Hepatocyte (in vitro differentiated cells): ENCODE measurements at regions not wholly inside any gene's neighbourhood (a gene's known extent, or its start where the extent isn't known, plus 50 kb on each side); places are given as distances from the start of the nearest gene placed in this dataset.

ENCODE experiments used
- DNase-seq: peaks from one replicate; pipeline ENCODE4 v3.0.0-alpha.2; 2016; ENCODE audit warnings: low spot score
- H2AFZ ChIP-seq: fragments of 200-600 bp; sonication (generic); 2 replicates; pipeline ENCODE4 v1.6.0; 2016; ENCODE audit warnings: antibody characterized with exemption, mild to moderate bottlenecking
- H3K27ac ChIP-seq: fragments of 200-600 bp; sonication (generic); 2 replicates; pipeline ENCODE4 v1.5.1; 2016; ENCODE audit warnings: mild to moderate bottlenecking
- H3K27me3 ChIP-seq: fragments of 200-600 bp; sonication (generic); 2 replicates; pipeline ENCODE4 v1.6.1; 2016
- H3K36me3 ChIP-seq: fragments of 200-600 bp; sonication (generic); replicated peaks from 2 replicates; pipeline ENCODE4 v1.5.1; 2016; ENCODE audit warnings: low read depth; ENCODE audit not compliant: insufficient read depth
- H3K4me1 ChIP-seq: fragments of 200-600 bp; sonication (generic); 2 replicates; pipeline ENCODE4 v1.5.1; 2016; ENCODE audit warnings: mild to moderate bottlenecking, moderate library complexity; ENCODE audit not compliant: insufficient read depth
- H3K4me2 ChIP-seq: fragments of 200-600 bp; sonication (generic); 2 replicates; pipeline ENCODE4 v1.6.0; 2016
- H3K4me3 ChIP-seq: fragments of 200-600 bp; sonication (generic); 2 replicates; pipeline ENCODE4 v1.5.1; 2016; ENCODE audit warnings: mild to moderate bottlenecking
- H3K79me2 ChIP-seq: fragments of 200-600 bp; sonication (generic); 2 replicates; pipeline ENCODE4 v1.6.0; 2017; ENCODE audit warnings: mild to moderate bottlenecking
- H3K9me2 ChIP-seq: fragments of 200-600 bp; sonication (generic); replicated peaks from 2 replicates; pipeline ENCODE4 v1.6.0; 2017; ENCODE audit warnings: mild to moderate bottlenecking; ENCODE audit not compliant: insufficient read depth
- H3K9me3 ChIP-seq: fragments of 200-600 bp; sonication (generic); 2 replicates; pipeline ENCODE4 v1.5.1; 2016; ENCODE audit warnings: low read depth, mild to moderate bottlenecking
- H4K20me1 ChIP-seq: fragments of 200-600 bp; sonication (generic); 2 replicates; pipeline ENCODE4 v1.6.0; 2016; ENCODE audit warnings: mild to moderate bottlenecking; ENCODE audit not compliant: insufficient read depth, poor library complexity, severe bottlenecking
- EZH2 ChIP-seq: fragments of 200-600 bp; sonication (generic); IDR thresholded peaks from 2 replicates; pipeline ENCODE4 v1.6.1; 2016; ENCODE audit warnings: antibody characterized with exemption, mild to moderate bottlenecking, borderline replicate concordance
- EZH2phosphoT487 ChIP-seq: fragments of 200-600 bp; sonication (generic); IDR thresholded peaks from one replicate; pipeline ENCODE4 v1.6.1; 2018; ENCODE audit warnings: antibody characterized with exemption, mild to moderate bottlenecking, low read depth, moderate library complexity; ENCODE audit not compliant: unreplicated experiment, severe bottlenecking
- WGBS: methylation state at CpG from one replicate; pipeline ENCODE4 v1.1.6; 2016; ENCODE audit warnings: low lambda C conversion rate; ENCODE audit errors: missing lambda C conversion rate; 5-methylcytosine and 5-hydroxymethylcytosine counted together
- TF ChIP-seq, protein P1 (sequence below): fragments of 200-600 bp; sonication (generic); IDR thresholded peaks from 2 replicates; pipeline ENCODE4 v1.5.1; 2016; ENCODE audit warnings: antibody characterized with exemption, mild to moderate bottlenecking; ENCODE audit not compliant: poor library complexity

DNA sequence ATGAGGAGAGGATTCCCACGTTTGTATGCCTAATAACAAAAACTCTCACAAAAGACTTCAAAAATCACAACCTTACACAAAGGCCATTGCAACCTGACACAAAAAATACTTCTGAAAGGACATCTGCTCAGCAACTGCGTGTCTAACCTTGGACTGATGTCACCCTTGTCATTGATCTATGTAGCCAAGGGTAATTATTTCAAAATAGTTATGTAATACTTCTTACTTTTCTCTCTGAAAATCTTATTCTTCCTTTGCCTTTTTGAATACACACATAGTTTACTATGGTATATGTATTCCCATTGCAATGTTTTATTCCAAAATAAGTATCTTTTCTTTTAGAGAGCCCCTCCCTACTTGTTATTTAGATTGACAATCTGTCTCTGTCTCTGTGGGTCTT, 355.3 kb downstream of the MSX2 start:
- Histone ChIP-seq H3K27ac (no peak overlapping the region), H3K9me3 (no peaks in the 10 kb centered on the region), H4K20me1 (no peaks in the 10 kb centered on the region), H3K9me2 (no peaks in the 10 kb centered on the region), H3K27me3 (no peaks in the 10 kb centered on the region), H2AFZ (no peak overlapping the region), H3K4me2 (no peak overlapping the region), H3K4me1 (no peaks in the 10 kb centered on the region), H3K79me2 (no peaks in the 10 kb centered on the region), H3K4me3 (no peak overlapping the region), H3K36me3 (no peaks in the 10 kb centered on the region)
- WGBS, result 81% methylated on average over 2 of the region's 2 CpGs
- TF ChIP-seq EZH2phosphoT487, result no peak
- no peak for TF ChIP-seq EZH2
- TF ChIP-seq, protein P1, sequence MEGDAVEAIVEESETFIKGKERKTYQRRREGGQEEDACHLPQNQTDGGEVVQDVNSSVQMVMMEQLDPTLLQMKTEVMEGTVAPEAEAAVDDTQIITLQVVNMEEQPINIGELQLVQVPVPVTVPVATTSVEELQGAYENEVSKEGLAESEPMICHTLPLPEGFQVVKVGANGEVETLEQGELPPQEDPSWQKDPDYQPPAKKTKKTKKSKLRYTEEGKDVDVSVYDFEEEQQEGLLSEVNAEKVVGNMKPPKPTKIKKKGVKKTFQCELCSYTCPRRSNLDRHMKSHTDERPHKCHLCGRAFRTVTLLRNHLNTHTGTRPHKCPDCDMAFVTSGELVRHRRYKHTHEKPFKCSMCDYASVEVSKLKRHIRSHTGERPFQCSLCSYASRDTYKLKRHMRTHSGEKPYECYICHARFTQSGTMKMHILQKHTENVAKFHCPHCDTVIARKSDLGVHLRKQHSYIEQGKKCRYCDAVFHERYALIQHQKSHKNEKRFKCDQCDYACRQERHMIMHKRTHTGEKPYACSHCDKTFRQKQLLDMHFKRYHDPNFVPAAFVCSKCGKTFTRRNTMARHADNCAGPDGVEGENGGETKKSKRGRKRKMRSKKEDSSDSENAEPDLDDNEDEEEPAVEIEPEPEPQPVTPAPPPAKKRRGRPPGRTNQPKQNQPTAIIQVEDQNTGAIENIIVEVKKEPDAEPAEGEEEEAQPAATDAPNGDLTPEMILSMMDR, result no peak
- DNase-seq, result no peak

DNA sequence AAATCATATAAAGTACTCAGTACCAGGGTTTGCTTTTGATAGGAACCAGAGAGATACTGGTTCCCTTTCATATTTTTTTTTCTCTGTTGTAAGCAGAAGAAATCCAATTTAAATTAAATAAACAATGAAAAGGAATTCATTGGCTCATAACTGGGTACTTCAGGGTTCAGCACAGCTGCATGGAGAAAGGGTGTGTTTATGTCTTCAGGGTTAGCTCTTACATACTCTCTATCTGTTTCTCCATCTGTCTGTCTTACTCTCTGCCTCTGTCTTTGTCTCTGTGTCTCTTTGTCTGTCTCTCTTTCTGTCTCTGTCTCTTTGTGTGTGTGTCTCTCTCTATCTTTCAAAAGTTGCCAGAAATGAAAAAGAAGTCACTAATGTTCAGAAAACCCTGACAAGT, 345.9 kb downstream of the MSX2 start:
- Histone ChIP-seq H3K36me3 (no peaks in the 10 kb centered on the region), H2AFZ (no peak overlapping the region), H3K79me2 (no peaks in the 10 kb centered on the region), H3K4me2 (no peak overlapping the region), H3K4me3 (no peak overlapping the region), H3K4me1 (no peaks in the 10 kb centered on the region), H3K9me3 (no peaks in the 10 kb centered on the region), H4K20me1 (no peaks in the 10 kb centered on the region), H3K27ac (no peak overlapping the region), H3K9me2 (no peaks in the 10 kb centered on the region), H3K27me3 (no peaks in the 10 kb centered on the region)
- no peak for DNase-seq
- TF ChIP-seq EZH2 (no peak), EZH2phosphoT487 (no peak)
- TF ChIP-seq, protein P1, result no peak

DNA sequence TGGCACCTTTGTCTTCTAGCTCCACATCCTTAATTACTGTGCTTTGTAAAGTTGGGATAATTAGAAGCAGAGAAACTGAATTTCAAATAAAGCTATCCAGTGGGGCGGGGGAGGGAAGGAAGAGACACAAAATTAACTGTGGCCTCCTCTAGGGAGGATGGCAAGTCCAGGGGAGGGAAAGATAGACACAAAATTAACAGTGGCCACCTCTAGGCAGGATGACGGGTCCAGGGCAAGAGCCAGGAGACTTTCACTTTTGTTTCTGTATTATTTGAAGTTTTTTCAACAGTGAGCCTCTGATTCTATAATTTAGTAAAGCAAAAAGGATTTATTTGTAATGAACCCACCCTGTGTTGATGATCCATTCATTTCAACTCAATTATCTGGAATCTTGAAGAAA, 335.9 kb downstream of the MSX2 start:
- H3K4me1 ChIP-seq, result no peaks in the 10 kb centered on the region
- H3K9me3 ChIP-seq, result no peaks in the 10 kb centered on the region
- no peak overlapping the region for H3K4me3 ChIP-seq
- no peaks in the 10 kb centered on the region for H3K79me2 ChIP-seq
- DNase-seq, result no peak
- peaks cover 15% of the 10 kb centered on the region for H3K27me3 ChIP-seq
- no peaks in the 10 kb centered on the region for H4K20me1 ChIP-seq
- 68% methylated on average over 2 of the region's 2 CpGs for WGBS
- no peaks in the 10 kb centered on the region for H3K9me2 ChIP-seq
- TF ChIP-seq EZH2, result no peak
- no peak for TF ChIP-seq EZH2phosphoT487
- TF ChIP-seq, protein P1, result no peak
- no peak overlapping the region for H3K27ac ChIP-seq
- no peaks in the 10 kb centered on the region for H3K36me3 ChIP-seq
- H3K4me2 ChIP-seq, result peak overlapping the region; percentile 59
- peak overlapping the region; percentile 29 for H2AFZ ChIP-seq

DNA sequence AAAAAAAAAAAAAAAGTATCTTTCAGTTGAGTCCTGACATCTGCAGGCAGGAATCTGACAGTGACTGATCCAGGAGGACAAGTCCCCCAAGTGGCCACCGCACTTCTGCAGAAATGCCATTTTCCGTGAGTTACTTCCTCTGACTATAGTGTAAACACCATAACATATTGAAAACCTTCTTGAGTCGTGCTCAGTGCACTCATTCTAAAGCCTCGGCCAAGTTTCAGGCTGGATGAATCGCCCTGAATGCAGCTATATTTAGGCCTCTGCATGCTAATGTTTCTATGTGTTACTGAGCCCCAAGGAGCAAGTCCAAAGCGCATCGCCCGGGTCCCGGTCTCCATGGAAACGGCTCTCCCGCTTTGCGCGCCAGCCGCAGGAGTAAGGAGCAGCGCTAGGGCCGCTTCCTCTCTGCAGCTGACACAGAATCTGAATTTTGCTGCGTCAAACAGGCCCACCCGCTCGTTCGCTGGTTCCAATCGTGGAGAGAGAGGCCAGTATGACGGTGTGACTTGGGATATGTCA, 335.4 kb downstream of the MSX2 start:
- Histone ChIP-seq H3K4me3 (no peak overlapping the region), H2AFZ (peak overlapping the region; percentile 29), H3K9me3 (no peaks in the 10 kb centered on the region), H3K27me3 (peaks cover 15% of the 10 kb centered on the region), H3K9me2 (no peaks in the 10 kb centered on the region), H3K4me2 (peak overlapping the region; percentile 59), H3K79me2 (no peaks in the 10 kb centered on the region), H3K36me3 (no peaks in the 10 kb centered on the region), H3K4me1 (no peaks in the 10 kb centered on the region), H3K27ac (no peak overlapping the region), H4K20me1 (no peaks in the 10 kb centered on the region)
- TF ChIP-seq EZH2, result no peak
- TF ChIP-seq, protein P1, result peak; percentile 33
- WGBS, result 15% methylated on average over 22 of the region's 22 CpGs
- peak; percentile 62 for DNase-seq
